ENCODE measurements at regions not wholly inside any gene's neighbourhood (a gene's known extent, or its start where the extent isn't known, plus 50 kb on each side); places are given as distances from the start of the nearest gene placed in this dataset.
"Not testable (repeated sequence)": the region's sequence is repeated elsewhere in the genome, so short reads cannot be mapped to it uniquely, and the experiment has no call there.

- DNase-seq (ENCODE audit: low read depth in 2 of 3, low spot score in 1 of 3), result no peak
These were observed 70.8 kb downstream of the YTHDF1 start for GRCh38 chr20:63145156-63145555.

- DNase-seq (ENCODE audit: low read depth in 2 of 3, low spot score in 1 of 3), result no peak
These were observed 73.0 kb downstream of the YTHDF1 start for GRCh38 chr20:63142933-63143332.

- no peak for DNase-seq (ENCODE audit: low read depth in 2 of 3, low spot score in 1 of 3)
These were observed 74.4 kb downstream of the YTHDF1 start for GRCh38 chr20:63141531-63141930.

- DNase-seq (ENCODE audit: low read depth in 2 of 3, low spot score in 1 of 3), result no peak
These were observed 75.2 kb downstream of the YTHDF1 start for GRCh38 chr20:63140514-63141433.

- DNase-seq (ENCODE audit: low read depth in 2 of 3, low spot score in 1 of 3), result no peak
These were observed 76.1 kb downstream of the YTHDF1 start for GRCh38 chr20:63139837-63140236.

GRCh38 chr20:63139356-63139755 is 76.6 kb downstream of the YTHDF1 start:
- no peak for DNase-seq (ENCODE audit: low read depth in 2 of 3, low spot score in 1 of 3)

GRCh38 chr20:63138855-63139341 is 77.0 kb downstream of the YTHDF1 start:
- no peak for DNase-seq (ENCODE audit: low read depth in 2 of 3, low spot score in 1 of 3)

GRCh38 chr20:63137851-63138415 is 78.0 kb downstream of the YTHDF1 start:
- DNase-seq (ENCODE audit: low read depth in 2 of 3, low spot score in 1 of 3), result no peak

- DNase-seq (ENCODE audit: low read depth in 2 of 3, low spot score in 1 of 3), result no peak
These were observed 79.6 kb downstream of the YTHDF1 start for GRCh38 chr20:63136296-63136695.

- DNase-seq (ENCODE audit: low read depth in 2 of 3, low spot score in 1 of 3), result peak in 2 of 3 donors; percentile 2 to 10
These were observed 80.5 kb downstream of the YTHDF1 start for GRCh38 chr20:63135411-63135810.

- DNase-seq (ENCODE audit: low read depth in 2 of 3, low spot score in 1 of 3), result not testable (repeated sequence)
These were observed 81.1 kb downstream of the YTHDF1 start for GRCh38 chr20:63134711-63135361.

GRCh38 chr20:63134201-63134612 is 81.7 kb downstream of the YTHDF1 start:
- DNase-seq (ENCODE audit: low read depth in 2 of 3, low spot score in 1 of 3), result peak in 1 of 3 donors; percentile 10

- no peak for DNase-seq (ENCODE audit: low read depth in 2 of 3, low spot score in 1 of 3)
These were observed 82.3 kb downstream of the YTHDF1 start for GRCh38 chr20:63133481-63134091.

GRCh38 chr20:63132715-63133471 is 83.0 kb downstream of the YTHDF1 start:
- DNase-seq (ENCODE audit: low read depth in 2 of 3, low spot score in 1 of 3), result no peak

- DNase-seq (ENCODE audit: low read depth in 2 of 3, low spot score in 1 of 3), result no peak
These were observed 83.7 kb downstream of the YTHDF1 start for GRCh38 chr20:63132131-63132714.

- DNase-seq (ENCODE audit: low read depth in 2 of 3, low spot score in 1 of 3), result no peak
These were observed 85.0 kb downstream of the YTHDF1 start for GRCh38 chr20:63130658-63131577.

GRCh38 chr20:63129991-63130657 is 85.8 kb downstream of the YTHDF1 start:
- no peak for DNase-seq (ENCODE audit: low read depth in 2 of 3, low spot score in 1 of 3)

GRCh38 chr20:63129376-63129965 is 86.5 kb downstream of the YTHDF1 start:
- DNase-seq (ENCODE audit: low read depth in 2 of 3, low spot score in 1 of 3), result no peak
